ENCODE measurements at regions not wholly inside any gene's neighbourhood (a gene's known extent, or its start where the extent isn't known, plus 50 kb on each side); places are given as distances from the start of the nearest gene placed in this dataset.

DNA sequence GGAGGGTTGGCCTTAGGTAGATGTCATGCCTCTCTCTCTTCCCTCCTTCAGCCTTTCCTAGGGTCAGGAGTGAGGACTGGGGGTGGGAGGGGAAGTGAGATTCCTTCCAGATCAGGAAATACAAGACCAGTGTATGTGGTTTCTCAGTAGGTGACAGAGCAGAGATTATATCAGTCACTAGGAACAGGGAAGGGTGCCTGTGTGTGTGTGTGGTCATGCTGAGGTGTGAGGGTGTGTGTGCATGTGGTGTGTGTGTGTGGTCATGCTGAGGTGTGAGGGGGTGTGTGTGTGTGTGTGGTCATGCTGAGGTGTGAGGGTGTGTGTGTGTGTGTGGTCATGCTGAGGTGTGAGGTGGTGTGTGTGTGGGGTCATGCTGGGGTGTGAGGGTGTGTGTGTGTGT, 259.8 kb downstream of the LOXHD1 start:
- Mint-ChIP-seq H3K4me3 (ENCODE audit: unreplicated experiment) (no peak overlapping the region), H3K27ac (ENCODE audit: low read depth, unreplicated experiment) (no peak overlapping the region), H3K4me1 (ENCODE audit: insufficient read depth, unreplicated experiment) (no peaks in the 10 kb centered on the region), H3K36me3 (ENCODE audit: insufficient read depth, unreplicated experiment) (peaks cover 16% of the 10 kb centered on the region), H3K9me3 (ENCODE audit: unreplicated experiment) (no peaks in the 10 kb centered on the region), H3K27me3 (ENCODE audit: insufficient read depth, unreplicated experiment) (no peaks in the 10 kb centered on the region)
- ChIA-PET POLR2A (no interaction called here), CTCF (interaction anchor here (2.5 kb wide), 1 partner anchor 116 kb away, joined by 9 read pairs; no protein-coding TSS in a partner anchor)
- TF ChIP-seq, protein P1, sequence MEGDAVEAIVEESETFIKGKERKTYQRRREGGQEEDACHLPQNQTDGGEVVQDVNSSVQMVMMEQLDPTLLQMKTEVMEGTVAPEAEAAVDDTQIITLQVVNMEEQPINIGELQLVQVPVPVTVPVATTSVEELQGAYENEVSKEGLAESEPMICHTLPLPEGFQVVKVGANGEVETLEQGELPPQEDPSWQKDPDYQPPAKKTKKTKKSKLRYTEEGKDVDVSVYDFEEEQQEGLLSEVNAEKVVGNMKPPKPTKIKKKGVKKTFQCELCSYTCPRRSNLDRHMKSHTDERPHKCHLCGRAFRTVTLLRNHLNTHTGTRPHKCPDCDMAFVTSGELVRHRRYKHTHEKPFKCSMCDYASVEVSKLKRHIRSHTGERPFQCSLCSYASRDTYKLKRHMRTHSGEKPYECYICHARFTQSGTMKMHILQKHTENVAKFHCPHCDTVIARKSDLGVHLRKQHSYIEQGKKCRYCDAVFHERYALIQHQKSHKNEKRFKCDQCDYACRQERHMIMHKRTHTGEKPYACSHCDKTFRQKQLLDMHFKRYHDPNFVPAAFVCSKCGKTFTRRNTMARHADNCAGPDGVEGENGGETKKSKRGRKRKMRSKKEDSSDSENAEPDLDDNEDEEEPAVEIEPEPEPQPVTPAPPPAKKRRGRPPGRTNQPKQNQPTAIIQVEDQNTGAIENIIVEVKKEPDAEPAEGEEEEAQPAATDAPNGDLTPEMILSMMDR (IDR thresholded peaks at IDR 0.05; ENCODE audit: unreplicated experiment) = no peak
- intact Hi-C loops (cut with micrococcal nuclease) = no loop called here
- no TSS peak for BruUV-seq (replicated peaks)
- DNase-seq (ENCODE audit: unreplicated experiment) = no peak

DNA sequence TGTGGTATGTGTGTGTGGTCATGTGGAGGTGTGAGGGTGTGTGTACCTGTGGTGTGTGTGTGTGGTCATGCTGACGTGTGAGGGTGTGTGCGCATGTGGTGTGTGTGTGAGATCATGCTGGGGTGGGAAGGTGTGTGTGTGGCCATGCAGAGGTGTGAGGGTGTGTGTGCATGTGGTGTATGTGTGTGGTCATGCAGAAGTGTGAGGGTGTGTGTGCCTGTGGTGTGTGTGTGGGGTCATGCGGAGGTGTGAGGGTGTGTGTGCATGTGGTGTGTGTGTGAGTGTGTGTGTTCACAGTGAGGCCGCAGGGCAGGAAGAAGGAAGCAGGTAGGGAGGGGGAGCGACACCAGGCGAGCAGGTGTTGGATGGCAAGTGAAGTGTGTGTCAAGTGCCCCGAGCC, 259.0 kb downstream of the LOXHD1 start:
- Mint-ChIP-seq H3K4me3 (ENCODE audit: unreplicated experiment) (no peak overlapping the region), H3K36me3 (ENCODE audit: insufficient read depth, unreplicated experiment) (peaks cover 16% of the 10 kb centered on the region), H3K4me1 (ENCODE audit: insufficient read depth, unreplicated experiment) (no peaks in the 10 kb centered on the region), H3K27ac (ENCODE audit: low read depth, unreplicated experiment) (no peak overlapping the region), H3K27me3 (ENCODE audit: insufficient read depth, unreplicated experiment) (no peaks in the 10 kb centered on the region), H3K9me3 (ENCODE audit: unreplicated experiment) (no peaks in the 10 kb centered on the region)
- BruUV-seq (replicated peaks) = no TSS peak
- intact Hi-C loops (cut with micrococcal nuclease) = no loop called here
- DNase-seq (ENCODE audit: unreplicated experiment) = no peak
- POLR2A ChIA-PET = no interaction called here
- CTCF ChIA-PET = no interaction called here
- TF ChIP-seq, protein P1 (IDR thresholded peaks at IDR 0.05; ENCODE audit: unreplicated experiment) = no peak

DNA sequence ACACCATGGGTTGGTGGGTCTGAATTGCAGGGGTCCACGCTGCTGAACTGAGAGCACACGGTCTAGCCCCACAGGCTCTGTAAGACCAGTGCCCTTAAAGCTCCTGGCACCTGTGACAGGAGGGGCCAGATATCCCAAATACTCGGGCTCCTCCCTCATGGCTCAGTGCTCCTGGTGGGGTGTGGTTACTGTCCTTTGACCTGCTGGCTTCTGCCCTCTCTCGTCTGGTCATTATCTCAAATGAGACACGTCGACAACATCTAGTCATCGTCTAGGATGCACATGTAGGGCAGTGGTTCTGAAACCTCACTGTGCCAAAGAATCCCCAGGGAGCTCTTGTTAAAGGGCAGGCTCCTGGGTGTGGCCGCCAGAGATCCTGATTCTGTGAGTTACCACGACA, 258.4 kb downstream of the LOXHD1 start:
- H3K27ac Mint-ChIP-seq (ENCODE audit: low read depth, unreplicated experiment) = no peak overlapping the region
- H3K4me3 Mint-ChIP-seq (ENCODE audit: unreplicated experiment) = no peak overlapping the region
- H3K27me3 Mint-ChIP-seq (ENCODE audit: insufficient read depth, unreplicated experiment) = no peaks in the 10 kb centered on the region
- H3K4me1 Mint-ChIP-seq (ENCODE audit: insufficient read depth, unreplicated experiment) = no peaks in the 10 kb centered on the region
- intact Hi-C loops (cut with micrococcal nuclease) = no loop called here
- ChIA-PET POLR2A (no interaction called here), CTCF (no interaction called here)
- no TSS peak for BruUV-seq (replicated peaks)
- TF ChIP-seq, protein P1 (IDR thresholded peaks at IDR 0.05; ENCODE audit: unreplicated experiment) = no peak
- no peaks in the 10 kb centered on the region for H3K9me3 Mint-ChIP-seq (ENCODE audit: unreplicated experiment)
- DNase-seq (ENCODE audit: unreplicated experiment) = no peak
- peaks cover 16% of the 10 kb centered on the region for H3K36me3 Mint-ChIP-seq (ENCODE audit: insufficient read depth, unreplicated experiment)

DNA sequence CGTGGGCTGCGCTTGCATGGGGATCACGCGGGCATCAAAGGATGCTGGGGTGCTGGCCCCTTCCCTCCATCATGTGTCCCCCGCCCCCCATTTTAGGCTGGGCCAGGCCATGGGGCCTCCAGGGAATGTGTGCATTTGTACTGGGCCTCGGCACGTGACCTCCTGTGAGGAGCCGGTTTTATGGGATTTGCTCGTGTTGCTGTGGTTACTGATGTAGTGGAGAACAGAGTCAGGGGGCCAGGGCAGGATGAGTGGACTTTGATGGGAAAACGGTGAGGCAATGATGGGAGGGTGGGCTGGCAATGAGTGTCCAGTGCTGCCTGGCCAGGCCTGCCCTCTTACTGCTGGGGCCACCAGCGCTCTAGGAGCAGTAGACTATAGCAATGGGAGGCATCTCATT, 257.7 kb downstream of the LOXHD1 start:
- Mint-ChIP-seq H3K27ac (ENCODE audit: low read depth, unreplicated experiment) (no peak overlapping the region), H3K36me3 (ENCODE audit: insufficient read depth, unreplicated experiment) (peaks cover 16% of the 10 kb centered on the region), H3K4me3 (ENCODE audit: unreplicated experiment) (no peak overlapping the region), H3K4me1 (ENCODE audit: insufficient read depth, unreplicated experiment) (no peaks in the 10 kb centered on the region), H3K27me3 (ENCODE audit: insufficient read depth, unreplicated experiment) (no peaks in the 10 kb centered on the region), H3K9me3 (ENCODE audit: unreplicated experiment) (no peaks in the 10 kb centered on the region)
- BruUV-seq (replicated peaks) = no TSS peak
- intact Hi-C loops (cut with micrococcal nuclease) = no loop called here
- ChIA-PET POLR2A (no interaction called here), CTCF (no interaction called here)
- no peak for DNase-seq (ENCODE audit: unreplicated experiment)
- TF ChIP-seq, protein P1 (IDR thresholded peaks at IDR 0.05; ENCODE audit: unreplicated experiment) = no peak
